ENCODE measurements at regions not wholly inside any gene's neighbourhood (a gene's known extent, or its start where the extent isn't known, plus 50 kb on each side); places are given as distances from the start of the nearest gene placed in this dataset.

- no peaks in the 10 kb centered on the region for H3K36me3 ChIP-seq (ENCODE audit: insufficient read depth)
- no peaks in the 10 kb centered on the region for H4K20me1 ChIP-seq (ENCODE audit: insufficient read depth)
- no peak overlapping the region for H3K4me2 ChIP-seq
- no peaks in the 10 kb centered on the region for H3K79me2 ChIP-seq (ENCODE audit: insufficient read depth, low read depth)
- H2AFZ ChIP-seq (ENCODE audit: low read depth) = no peak overlapping the region
- no peak overlapping the region for H3K27ac ChIP-seq
- H3K4me1 ChIP-seq (ENCODE audit: low read depth, poor library complexity, severe bottlenecking) = no peaks in the 10 kb centered on the region
- no peak for TF ChIP-seq CTCF (conservative IDR thresholded peaks at IDR 0.05; ENCODE audit: low read depth, low read length)
- no peak overlapping the region for H3K9ac ChIP-seq
- H3K27me3 ChIP-seq (ENCODE audit: insufficient read depth, low read depth) = no peaks in the 10 kb centered on the region
- H3K4me3 ChIP-seq (IDR thresholded peaks at IDR 0.05; ENCODE audit: insufficient read depth, low read depth, low read length) = no peak overlapping the region
Observed at GRCh38 chr15:35929740-35930444, 383.9 kb upstream of the DPH6 start.

GRCh38 chr15:35931799-35932341, 385.9 kb upstream of the DPH6 start:
- H3K4me2 ChIP-seq = no peak overlapping the region
- TF ChIP-seq CTCF (conservative IDR thresholded peaks at IDR 0.05; ENCODE audit: low read depth, low read length) = no peak
- no peaks in the 10 kb centered on the region for H3K36me3 ChIP-seq (ENCODE audit: insufficient read depth)
- H3K9ac ChIP-seq = no peak overlapping the region
- H2AFZ ChIP-seq (ENCODE audit: low read depth) = no peak overlapping the region
- no peak overlapping the region for H3K4me3 ChIP-seq (IDR thresholded peaks at IDR 0.05; ENCODE audit: insufficient read depth, low read depth, low read length)
- H3K27ac ChIP-seq = no peak overlapping the region
- H3K27me3 ChIP-seq (ENCODE audit: insufficient read depth, low read depth) = no peaks in the 10 kb centered on the region
- H3K4me1 ChIP-seq (ENCODE audit: low read depth, poor library complexity, severe bottlenecking) = no peaks in the 10 kb centered on the region
- no peaks in the 10 kb centered on the region for H4K20me1 ChIP-seq (ENCODE audit: insufficient read depth)
- H3K79me2 ChIP-seq (ENCODE audit: insufficient read depth, low read depth) = no peaks in the 10 kb centered on the region

- Histone ChIP-seq H3K4me2 (no peak overlapping the region), H3K27ac (no peak overlapping the region), H3K36me3 (ENCODE audit: insufficient read depth) (no peaks in the 10 kb centered on the region), H3K79me2 (ENCODE audit: insufficient read depth, low read depth) (no peaks in the 10 kb centered on the region), H4K20me1 (ENCODE audit: insufficient read depth) (no peaks in the 10 kb centered on the region), H3K9ac (no peak overlapping the region), H3K4me3 (IDR thresholded peaks at IDR 0.05; ENCODE audit: insufficient read depth, low read depth, low read length) (no peak overlapping the region), H3K27me3 (ENCODE audit: insufficient read depth, low read depth) (no peaks in the 10 kb centered on the region), H2AFZ (ENCODE audit: low read depth) (no peak overlapping the region), H3K4me1 (ENCODE audit: low read depth, poor library complexity, severe bottlenecking) (no peaks in the 10 kb centered on the region)
- no peak for TF ChIP-seq CTCF (conservative IDR thresholded peaks at IDR 0.05; ENCODE audit: low read depth, low read length)
Observed at GRCh38 chr15:35932531-35932930, 386.6 kb upstream of the DPH6 start.

GRCh38 chr15:35933531-35933930, 387.6 kb upstream of the DPH6 start:
- H3K27me3 ChIP-seq (ENCODE audit: insufficient read depth, low read depth) = no peaks in the 10 kb centered on the region
- H3K79me2 ChIP-seq (ENCODE audit: insufficient read depth, low read depth) = no peaks in the 10 kb centered on the region
- no peak overlapping the region for H2AFZ ChIP-seq (ENCODE audit: low read depth)
- H3K4me2 ChIP-seq = no peak overlapping the region
- no peaks in the 10 kb centered on the region for H3K4me1 ChIP-seq (ENCODE audit: low read depth, poor library complexity, severe bottlenecking)
- H3K36me3 ChIP-seq (ENCODE audit: insufficient read depth) = no peaks in the 10 kb centered on the region
- H3K27ac ChIP-seq = no peak overlapping the region
- no peak overlapping the region for H3K9ac ChIP-seq
- H3K4me3 ChIP-seq (IDR thresholded peaks at IDR 0.05; ENCODE audit: insufficient read depth, low read depth, low read length) = no peak overlapping the region
- H4K20me1 ChIP-seq (ENCODE audit: insufficient read depth) = no peaks in the 10 kb centered on the region
- no peak for TF ChIP-seq CTCF (conservative IDR thresholded peaks at IDR 0.05; ENCODE audit: low read depth, low read length)

Measured in KMS-11 (cell line).